Neural progenitor cell (in vitro differentiated cells): ENCODE measurements at regions not wholly inside any gene's neighbourhood (a gene's known extent, or its start where the extent isn't known, plus 50 kb on each side); places are given as distances from the start of the nearest gene placed in this dataset.

ENCODE experiments used
- EZH2 ChIP-seq: fragments of 200-600 bp; sonication (generic); IDR thresholded peaks from 2 replicates; pipeline ENCODE4 v1.6.1; 2017; ENCODE audit warnings: antibody characterized with exemption, mild to moderate bottlenecking, moderate library complexity
- EZH2phosphoT487 ChIP-seq: fragments of 200-600 bp; sonication (generic); IDR thresholded peaks from 2 replicates; pipeline ENCODE4 v1.6.1; 2017; ENCODE audit warnings: antibody characterized with exemption
- TF ChIP-seq, protein P1 (sequence below): fragments of 200-600 bp; sonication (generic); IDR thresholded peaks from 2 replicates; pipeline ENCODE4 v1.5.1; 2017; ENCODE audit warnings: antibody characterized with exemption, mild to moderate bottlenecking

DNA sequence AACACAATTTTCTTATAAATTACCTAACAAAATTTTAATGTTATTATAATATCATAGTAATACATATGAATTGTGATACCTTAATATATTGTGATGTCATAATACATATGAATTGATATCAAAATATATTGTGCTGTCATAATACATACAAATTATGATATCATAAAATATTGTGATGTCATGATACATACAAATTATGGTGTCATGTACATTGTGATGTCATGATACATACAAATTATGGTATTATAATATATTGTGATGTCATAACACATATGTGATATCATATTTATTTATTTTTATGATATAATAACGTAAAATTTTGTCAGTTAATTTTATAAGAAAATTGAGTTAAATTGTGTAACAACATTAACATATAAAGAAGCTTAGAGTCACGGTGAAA lies 1927.2 kb downstream of the TP53TG3F start:
- TF ChIP-seq, protein P1, sequence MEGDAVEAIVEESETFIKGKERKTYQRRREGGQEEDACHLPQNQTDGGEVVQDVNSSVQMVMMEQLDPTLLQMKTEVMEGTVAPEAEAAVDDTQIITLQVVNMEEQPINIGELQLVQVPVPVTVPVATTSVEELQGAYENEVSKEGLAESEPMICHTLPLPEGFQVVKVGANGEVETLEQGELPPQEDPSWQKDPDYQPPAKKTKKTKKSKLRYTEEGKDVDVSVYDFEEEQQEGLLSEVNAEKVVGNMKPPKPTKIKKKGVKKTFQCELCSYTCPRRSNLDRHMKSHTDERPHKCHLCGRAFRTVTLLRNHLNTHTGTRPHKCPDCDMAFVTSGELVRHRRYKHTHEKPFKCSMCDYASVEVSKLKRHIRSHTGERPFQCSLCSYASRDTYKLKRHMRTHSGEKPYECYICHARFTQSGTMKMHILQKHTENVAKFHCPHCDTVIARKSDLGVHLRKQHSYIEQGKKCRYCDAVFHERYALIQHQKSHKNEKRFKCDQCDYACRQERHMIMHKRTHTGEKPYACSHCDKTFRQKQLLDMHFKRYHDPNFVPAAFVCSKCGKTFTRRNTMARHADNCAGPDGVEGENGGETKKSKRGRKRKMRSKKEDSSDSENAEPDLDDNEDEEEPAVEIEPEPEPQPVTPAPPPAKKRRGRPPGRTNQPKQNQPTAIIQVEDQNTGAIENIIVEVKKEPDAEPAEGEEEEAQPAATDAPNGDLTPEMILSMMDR = no peak
- TF ChIP-seq EZH2phosphoT487 (no peak), EZH2 (no peak)
